HepG2 (cell line): ENCODE measurements at regions not wholly inside any gene's neighbourhood (a gene's known extent, or its start where the extent isn't known, plus 50 kb on each side); places are given as distances from the start of the nearest gene placed in this dataset.

Experiments used
- ATAC-seq: fragments of 200-7000 bp; cut with Tn5 transposase; 3 replicates; pipeline ENCODE4 v1.9.1; 2020; ENCODE audit warnings: mild to moderate bottlenecking, moderate library complexity
- BruUV-seq: library from RNA; stranded (reverse); fragments of 400-500 nt; replicated peaks from 2 replicates; lab custom pipeline; 2021; lab: Mats Ljungman, UMichigan
- CTCF ChIA-PET: fragments of 300-600 bp; formaldehyde crosslinking; extraction: SDS; loops from one replicate; lab custom pipeline; 2021; ENCODE audit warnings: low total read pairs, inconsistent platforms, low intra/inter-chr PET ratio; lab: Yijun Ruan, JAX
- POLR2A ChIA-PET: fragments of 350-600 bp; sonication (Branson Sonifier 250); formaldehyde crosslinking; loops from one replicate; lab custom pipeline; 2020; ENCODE audit warnings: antibody characterized with exemption, inconsistent platforms; lab: Yijun Ruan, JAX
- DNase-seq: peaks from one replicate; pipeline ENCODE4 v3.0.0-alpha.2; 2015; ENCODE audit warnings: low spot score
- FAIRE-seq: peaks from 3 replicates; lab custom pipeline; 2011; peaks lifted over from hg19 to GRCh38; lab: Jason Lieb, UNC
- H2AFZ ChIP-seq: one replicate; pipeline ENCODE4 v1.6.1; 2011; ENCODE audit warnings: low read length, inconsistent platforms
- H3K27ac ChIP-seq: fragments of 300-600 bp; 3 replicates; pipeline ENCODE4 v1.8.0; 2011; ENCODE audit warnings: mixed run types, mild to moderate bottlenecking, mixed read lengths, low read length, inconsistent platforms; ENCODE audit not compliant: insufficient read depth; ENCODE audit errors: extremely low read length
- H3K27me3 ChIP-seq, 2 experiments: fragments of 200-600 bp in 1 of 2; 2 replicates in 1 of 2; 3 replicates in 1 of 2; pipeline versions ENCODE4 v1.6.0 to v1.8.0; 2011; ENCODE audit warnings: low read length in 2 of 2, mild to moderate bottlenecking in 2 of 2, moderate library complexity in 2 of 2, inconsistent platforms in 1 of 2; ENCODE audit not compliant: insufficient read depth in 2 of 2, control insufficient read depth in 1 of 2
- H3K36me3 ChIP-seq, 2 experiments: fragments of 200-600 bp in 1 of 2; replicated peaks in 1 of 2; 2 replicates in 1 of 2; 3 replicates in 1 of 2; pipeline versions ENCODE4 v1.5.1 to v1.8.0; 2011; ENCODE audit warnings: low read length in 2 of 2, inconsistent platforms in 1 of 2; ENCODE audit not compliant: insufficient read depth in 2 of 2, control insufficient read depth in 1 of 2
- H3K4me1 ChIP-seq: 2 replicates; pipeline ENCODE4 v1.5.1; 2012; ENCODE audit warnings: low read length, inconsistent platforms; ENCODE audit not compliant: insufficient read depth
- H3K4me2 ChIP-seq: 2 replicates; pipeline ENCODE4 v1.6.0; 2011; ENCODE audit warnings: low read depth, low read length, inconsistent platforms
- H3K4me3 ChIP-seq, 3 experiments: fragments of 200-600 bp in 1 of 3; sonication (generic), shearing (Covaris generic) in 1 of 3; replicated peaks in 1 of 3; 2 replicates each; pipeline ENCODE4 v1.5.1; 2011 to 2016; ENCODE audit warnings: low read length in 3 of 3, inconsistent platforms in 2 of 3, low read depth in 2 of 3, mild to moderate bottlenecking in 2 of 3, control low read depth in 1 of 3, mixed read lengths in 1 of 3; ENCODE audit not compliant: insufficient read depth in 1 of 3
- H3K79me2 ChIP-seq: one replicate; pipeline ENCODE4 v1.6.1; 2011; ENCODE audit warnings: low read length, inconsistent platforms; ENCODE audit not compliant: insufficient read depth
- H3K9ac ChIP-seq: 2 replicates; pipeline ENCODE4 v1.6.0; 2011; ENCODE audit warnings: mild to moderate bottlenecking, low read depth, low read length, inconsistent platforms; ENCODE audit not compliant: insufficient read depth
- H3K9me3 ChIP-seq: 2 replicates; pipeline ENCODE4 v1.5.1; 2012; ENCODE audit warnings: mild to moderate bottlenecking, low read length
- H4K20me1 ChIP-seq: 2 replicates; pipeline ENCODE4 v1.6.0; 2011; ENCODE audit warnings: inconsistent platforms, mild to moderate bottlenecking, low read length, moderate library complexity; ENCODE audit not compliant: insufficient read depth
- CREB3 ChIP-seq: sonication (generic); formaldehyde crosslinking; IDR thresholded peaks from 2 replicates; pipeline ENCODE4 v1.5.0; 2020; ENCODE audit warnings: missing genetic modification reagents
- FOXK2 ChIP-seq: fragments of 450-650 bp; IDR thresholded peaks from 2 replicates; pipeline ENCODE4 v1.6.1; 2016
- MTA3 ChIP-seq: sonication (generic); formaldehyde crosslinking; IDR thresholded peaks from 2 replicates; pipeline ENCODE4 v1.4.0; 2020; ENCODE audit warnings: missing genetic modification reagents
- MXD3 ChIP-seq: IDR thresholded peaks from 2 replicates; pipeline ENCODE4 v1.6.1; 2016; ENCODE audit warnings: mild to moderate bottlenecking, missing biosample characterization, missing genetic modification reagents
- SNAPC4 ChIP-seq: sonication (generic); formaldehyde crosslinking; IDR thresholded peaks from 2 replicates; pipeline ENCODE4 v1.4.0; 2020; ENCODE audit warnings: mild to moderate bottlenecking, missing genetic modification reagents
- ZNF256 ChIP-seq: sonication (generic); formaldehyde crosslinking; conservative IDR thresholded peaks from 2 replicates; pipeline ENCODE4 v1.4.0; 2020; ENCODE audit warnings: missing genetic modification reagents
- ZNF770 ChIP-seq: sonication (generic); formaldehyde crosslinking; IDR thresholded peaks from 2 replicates; pipeline ENCODE4 v1.5.0; 2020; ENCODE audit warnings: mild to moderate bottlenecking, missing genetic modification reagents
- ZNF878 ChIP-seq: sonication (generic); formaldehyde crosslinking; IDR thresholded peaks from 2 replicates; pipeline ENCODE4 v1.8.1; 2023; ENCODE audit warnings: mild to moderate bottlenecking, missing genetic modification reagents, moderate library complexity
- WGBS: methylation state at CpG from one replicate; pipeline ENCODE4 v1.1.6; 2017; ENCODE audit warnings: low lambda C conversion rate; 5-methylcytosine and 5-hydroxymethylcytosine counted together
- in situ Hi-C: cut with HindIII; loops from 2 replicates; pipeline ENCODE4 v1.10.0; 2017; ENCODE audit warnings: low pct_unique_long_range_greater_than_20kb; ENCODE audit not compliant: extremely low pct_ligation_motif_present
- intact Hi-C: fragments of 100-400 bp; cut with micrococcal nuclease; formaldehyde crosslinking; loops from one replicate; pipeline ENCODE4 v1.10.0; 2022; ENCODE audit not compliant: unreplicated experiment

- FAIRE-seq = no peak
- Histone ChIP-seq H3K27me3 (no peaks in the 10 kb centered on the region; a peak in 2 of 5 replicates), H4K20me1 (no peaks in the 10 kb centered on the region), H3K9me3 (no peaks in the 10 kb centered on the region), H3K9ac (no peak overlapping the region), H3K79me2 (no peaks in the 10 kb centered on the region), H3K36me3 (no peaks in the 10 kb centered on the region), H2AFZ (no peak overlapping the region), H3K27ac (no peak overlapping the region), H3K4me1 (no peaks in the 10 kb centered on the region), H3K4me2 (no peak overlapping the region), H3K4me3 (no peak overlapping the region)
- ATAC-seq = no peak
- no TSS peak for BruUV-seq
- POLR2A ChIA-PET = no interaction called here
- intact Hi-C loops = no loop called here
- TF ChIP-seq CREB3 (CRISPR knock-in tag) (no peak), ZNF878 (CRISPR knock-in tag) (no peak), ZNF256 (CRISPR knock-in tag) (no peak), ZNF770 (no peak), MTA3 (CRISPR knock-in tag) (no peak), FOXK2 (no peak), SNAPC4 (no peak), MXD3 (no peak)
- DNase-seq = no peak
- CTCF ChIA-PET = no interaction called here
- 20% methylated on average over 5 of the region's 5 CpGs for WGBS
- in situ Hi-C loops = no loop called here
Observed at GRCh38 chr11:10993640-10994039, 135.8 kb upstream of the ZBED5 start.
